NCI-H128 (cell line): ENCODE measurements at regions not wholly inside any gene's neighbourhood (a gene's known extent, or its start where the extent isn't known, plus 50 kb on each side); places are given as distances from the start of the nearest gene placed in this dataset.

Source experiments
- DNase-seq: peaks from one replicate; lab custom pipeline; 2025; ENCODE audit not compliant: unreplicated experiment; lab: John Stamatoyannopoulos, UW

GRCh38 chr6:21990577-21990976 is 306.3 kb downstream of the PRL start:
- DNase-seq, result no peak

GRCh38 chr6:21992178-21992967 is 304.5 kb downstream of the PRL start:
- DNase-seq, result no peak

GRCh38 chr6:21993841-21994240 is 303.0 kb downstream of the PRL start:
- DNase-seq, result no peak

- DNase-seq, result no peak
Measured at GRCh38 chr6:21994821-21995220, 302.0 kb downstream of the PRL start.

- DNase-seq, result no peak
Measured at GRCh38 chr6:21995318-21995717, 301.5 kb downstream of the PRL start.

- DNase-seq, result no peak
Measured at GRCh38 chr6:21996425-21997118, 300.3 kb downstream of the PRL start.

GRCh38 chr6:21997119-21998037 is 299.5 kb downstream of the PRL start:
- no peak for DNase-seq

GRCh38 chr6:21998582-21998981 is 298.3 kb downstream of the PRL start:
- no peak for DNase-seq

GRCh38 chr6:21999012-21999528 is 297.8 kb downstream of the PRL start:
- no peak for DNase-seq

GRCh38 chr6:21999741-22000140 is 297.1 kb downstream of the PRL start:
- no peak for DNase-seq

- no peak for DNase-seq
Measured at GRCh38 chr6:22001396-22002027, 295.3 kb downstream of the PRL start.

- DNase-seq, result no peak
Measured at GRCh38 chr6:22003287-22003686, 293.5 kb downstream of the PRL start.

- no peak for DNase-seq
Measured at GRCh38 chr6:22006795-22007194, 290.0 kb downstream of the PRL start.

- no peak for DNase-seq
Measured at GRCh38 chr6:22007469-22007868, 289.4 kb downstream of the PRL start.

- no peak for DNase-seq
Measured at GRCh38 chr6:22008248-22008836, 288.5 kb downstream of the PRL start.

- DNase-seq, result no peak
Measured at GRCh38 chr6:22010102-22010501, 286.7 kb downstream of the PRL start.

GRCh38 chr6:22015216-22015615 is 281.6 kb downstream of the PRL start:
- no peak for DNase-seq

GRCh38 chr6:22015944-22016343 is 280.9 kb downstream of the PRL start:
- DNase-seq, result no peak

- no peak for DNase-seq
Measured at GRCh38 chr6:22017272-22017671, 279.6 kb downstream of the PRL start.

GRCh38 chr6:22017766-22018165 is 279.1 kb downstream of the PRL start:
- DNase-seq, result no peak
